Fibroblast of lung (primary cell): ENCODE measurements at regions not wholly inside any gene's neighbourhood (a gene's known extent, or its start where the extent isn't known, plus 50 kb on each side); places are given as distances from the start of the nearest gene placed in this dataset.

Source experiments
- CTCF ChIP-seq, 2 donors: IDR thresholded peaks in 1 of 2; conservative IDR thresholded peaks in 1 of 2; 1 replicate in 1 of 2; 2 replicates in 1 of 2; pipeline ENCODE4 v1.5.1; 2011 to 2012; ENCODE audit warnings: low read length in 2 of 2, control low read depth in 1 of 2, inconsistent platforms in 1 of 2, low read depth in 1 of 2, mild to moderate bottlenecking in 1 of 2
- EZH2 ChIP-seq: IDR thresholded peaks from 2 replicates; pipeline ENCODE4 v1.5.1; 2012; ENCODE audit warnings: low read length, control low read depth, mild to moderate bottlenecking; ENCODE audit errors: missing control alignments

- no peak for TF ChIP-seq CTCF (conservative IDR thresholded peaks at IDR 0.05 in 1 of 2, IDR thresholded peaks at IDR 0.05 in 1 of 2; ENCODE audit: low read depth in 1 of 2, low read length in 2 of 2)
- TF ChIP-seq EZH2: no peak
Measured at GRCh38 chr6:47157063-47157462, 114.9 kb upstream of the ADGRF1 start.
